SK-N-SH (cell line): ENCODE measurements at regions not wholly inside any gene's neighbourhood (a gene's known extent, or its start where the extent isn't known, plus 50 kb on each side); places are given as distances from the start of the nearest gene placed in this dataset.

Source experiments
- MXI1 ChIP-seq: IDR thresholded peaks from 2 replicates; pipeline ENCODE4 v1.6.1; 2012; ENCODE audit warnings: mild to moderate bottlenecking, low read depth, low read length, improper control_type of control experiment
- NRF1 ChIP-seq: IDR thresholded peaks from 2 replicates; pipeline ENCODE4 v1.6.1; 2012; ENCODE audit warnings: low read depth, mild to moderate bottlenecking, low read length
- POLR2AphosphoS5 ChIP-seq: IDR thresholded peaks from 2 replicates; pipeline ENCODE4 v1.6.1; 2012; ENCODE audit warnings: low read depth, low read length
- RFX5 ChIP-seq: IDR thresholded peaks from 2 replicates; pipeline ENCODE4 v1.6.1; 2012; ENCODE audit warnings: mild to moderate bottlenecking, improper control_type of control experiment, low read length
- RXRA ChIP-seq: IDR thresholded peaks from 2 replicates; pipeline ENCODE4 v1.4.0; 2012; ENCODE audit warnings: low read depth, mild to moderate bottlenecking, borderline replicate concordance
- SIN3A ChIP-seq: IDR thresholded peaks from 2 replicates; pipeline ENCODE4 v1.6.1; 2012; ENCODE audit warnings: low read depth, mild to moderate bottlenecking, low read length, moderate library complexity, borderline replicate concordance
- TF ChIP-seq, protein P1 (sequence below): IDR thresholded peaks from 2 replicates; pipeline ENCODE4 v1.6.1; 2012; ENCODE audit warnings: mild to moderate bottlenecking, low read depth, low read length, moderate library complexity
- TF ChIP-seq, protein P2 (sequence below): fragments of 200-600 bp; sonication (generic); IDR thresholded peaks from 2 replicates; pipeline ENCODE4 v1.6.1; 2017; ENCODE audit warnings: antibody characterized with exemption, mild to moderate bottlenecking, moderate library complexity

DNA sequence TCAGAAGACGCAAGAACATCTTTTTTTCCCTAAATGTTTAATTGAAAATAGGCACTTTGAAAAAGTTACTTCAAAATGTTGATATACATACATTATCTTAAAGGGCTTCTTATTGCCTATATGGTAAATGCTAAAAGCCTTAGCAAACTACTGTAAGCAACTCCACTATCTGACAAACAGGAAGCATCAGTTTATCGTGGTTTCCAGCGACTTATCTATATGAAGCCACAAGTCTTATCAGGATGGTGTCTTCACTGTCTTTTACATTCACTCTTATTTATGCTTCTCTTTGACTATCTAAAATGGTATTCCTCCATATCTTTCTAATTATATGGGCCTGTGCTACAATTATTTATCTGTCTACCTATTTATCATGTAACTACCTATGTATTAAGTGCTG, 2091.9 kb downstream of the LRRC4C start:
- TF ChIP-seq SIN3A (no peak), RFX5 (no peak), RXRA (no peak), MXI1 (no peak), NRF1 (no peak), POLR2AphosphoS5 (no peak)
- TF ChIP-seq, protein P1, sequence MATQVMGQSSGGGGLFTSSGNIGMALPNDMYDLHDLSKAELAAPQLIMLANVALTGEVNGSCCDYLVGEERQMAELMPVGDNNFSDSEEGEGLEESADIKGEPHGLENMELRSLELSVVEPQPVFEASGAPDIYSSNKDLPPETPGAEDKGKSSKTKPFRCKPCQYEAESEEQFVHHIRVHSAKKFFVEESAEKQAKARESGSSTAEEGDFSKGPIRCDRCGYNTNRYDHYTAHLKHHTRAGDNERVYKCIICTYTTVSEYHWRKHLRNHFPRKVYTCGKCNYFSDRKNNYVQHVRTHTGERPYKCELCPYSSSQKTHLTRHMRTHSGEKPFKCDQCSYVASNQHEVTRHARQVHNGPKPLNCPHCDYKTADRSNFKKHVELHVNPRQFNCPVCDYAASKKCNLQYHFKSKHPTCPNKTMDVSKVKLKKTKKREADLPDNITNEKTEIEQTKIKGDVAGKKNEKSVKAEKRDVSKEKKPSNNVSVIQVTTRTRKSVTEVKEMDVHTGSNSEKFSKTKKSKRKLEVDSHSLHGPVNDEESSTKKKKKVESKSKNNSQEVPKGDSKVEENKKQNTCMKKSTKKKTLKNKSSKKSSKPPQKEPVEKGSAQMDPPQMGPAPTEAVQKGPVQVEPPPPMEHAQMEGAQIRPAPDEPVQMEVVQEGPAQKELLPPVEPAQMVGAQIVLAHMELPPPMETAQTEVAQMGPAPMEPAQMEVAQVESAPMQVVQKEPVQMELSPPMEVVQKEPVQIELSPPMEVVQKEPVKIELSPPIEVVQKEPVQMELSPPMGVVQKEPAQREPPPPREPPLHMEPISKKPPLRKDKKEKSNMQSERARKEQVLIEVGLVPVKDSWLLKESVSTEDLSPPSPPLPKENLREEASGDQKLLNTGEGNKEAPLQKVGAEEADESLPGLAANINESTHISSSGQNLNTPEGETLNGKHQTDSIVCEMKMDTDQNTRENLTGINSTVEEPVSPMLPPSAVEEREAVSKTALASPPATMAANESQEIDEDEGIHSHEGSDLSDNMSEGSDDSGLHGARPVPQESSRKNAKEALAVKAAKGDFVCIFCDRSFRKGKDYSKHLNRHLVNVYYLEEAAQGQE = no peak
- TF ChIP-seq, protein P2, sequence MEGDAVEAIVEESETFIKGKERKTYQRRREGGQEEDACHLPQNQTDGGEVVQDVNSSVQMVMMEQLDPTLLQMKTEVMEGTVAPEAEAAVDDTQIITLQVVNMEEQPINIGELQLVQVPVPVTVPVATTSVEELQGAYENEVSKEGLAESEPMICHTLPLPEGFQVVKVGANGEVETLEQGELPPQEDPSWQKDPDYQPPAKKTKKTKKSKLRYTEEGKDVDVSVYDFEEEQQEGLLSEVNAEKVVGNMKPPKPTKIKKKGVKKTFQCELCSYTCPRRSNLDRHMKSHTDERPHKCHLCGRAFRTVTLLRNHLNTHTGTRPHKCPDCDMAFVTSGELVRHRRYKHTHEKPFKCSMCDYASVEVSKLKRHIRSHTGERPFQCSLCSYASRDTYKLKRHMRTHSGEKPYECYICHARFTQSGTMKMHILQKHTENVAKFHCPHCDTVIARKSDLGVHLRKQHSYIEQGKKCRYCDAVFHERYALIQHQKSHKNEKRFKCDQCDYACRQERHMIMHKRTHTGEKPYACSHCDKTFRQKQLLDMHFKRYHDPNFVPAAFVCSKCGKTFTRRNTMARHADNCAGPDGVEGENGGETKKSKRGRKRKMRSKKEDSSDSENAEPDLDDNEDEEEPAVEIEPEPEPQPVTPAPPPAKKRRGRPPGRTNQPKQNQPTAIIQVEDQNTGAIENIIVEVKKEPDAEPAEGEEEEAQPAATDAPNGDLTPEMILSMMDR = no peak
